ENCODE measurements at regions not wholly inside any gene's neighbourhood (a gene's known extent, or its start where the extent isn't known, plus 50 kb on each side); places are given as distances from the start of the nearest gene placed in this dataset.

- TF ChIP-seq, protein P1, sequence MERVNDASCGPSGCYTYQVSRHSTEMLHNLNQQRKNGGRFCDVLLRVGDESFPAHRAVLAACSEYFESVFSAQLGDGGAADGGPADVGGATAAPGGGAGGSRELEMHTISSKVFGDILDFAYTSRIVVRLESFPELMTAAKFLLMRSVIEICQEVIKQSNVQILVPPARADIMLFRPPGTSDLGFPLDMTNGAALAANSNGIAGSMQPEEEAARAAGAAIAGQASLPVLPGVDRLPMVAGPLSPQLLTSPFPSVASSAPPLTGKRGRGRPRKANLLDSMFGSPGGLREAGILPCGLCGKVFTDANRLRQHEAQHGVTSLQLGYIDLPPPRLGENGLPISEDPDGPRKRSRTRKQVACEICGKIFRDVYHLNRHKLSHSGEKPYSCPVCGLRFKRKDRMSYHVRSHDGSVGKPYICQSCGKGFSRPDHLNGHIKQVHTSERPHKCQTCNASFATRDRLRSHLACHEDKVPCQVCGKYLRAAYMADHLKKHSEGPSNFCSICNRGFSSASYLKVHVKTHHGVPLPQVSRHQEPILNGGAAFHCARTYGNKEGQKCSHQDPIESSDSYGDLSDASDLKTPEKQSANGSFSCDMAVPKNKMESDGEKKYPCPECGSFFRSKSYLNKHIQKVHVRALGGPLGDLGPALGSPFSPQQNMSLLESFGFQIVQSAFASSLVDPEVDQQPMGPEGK (CRISPR knock-in tag; IDR thresholded peaks at IDR 0.05; ENCODE audit: borderline replicate concordance): no peak
- TF ChIP-seq, protein P2, sequence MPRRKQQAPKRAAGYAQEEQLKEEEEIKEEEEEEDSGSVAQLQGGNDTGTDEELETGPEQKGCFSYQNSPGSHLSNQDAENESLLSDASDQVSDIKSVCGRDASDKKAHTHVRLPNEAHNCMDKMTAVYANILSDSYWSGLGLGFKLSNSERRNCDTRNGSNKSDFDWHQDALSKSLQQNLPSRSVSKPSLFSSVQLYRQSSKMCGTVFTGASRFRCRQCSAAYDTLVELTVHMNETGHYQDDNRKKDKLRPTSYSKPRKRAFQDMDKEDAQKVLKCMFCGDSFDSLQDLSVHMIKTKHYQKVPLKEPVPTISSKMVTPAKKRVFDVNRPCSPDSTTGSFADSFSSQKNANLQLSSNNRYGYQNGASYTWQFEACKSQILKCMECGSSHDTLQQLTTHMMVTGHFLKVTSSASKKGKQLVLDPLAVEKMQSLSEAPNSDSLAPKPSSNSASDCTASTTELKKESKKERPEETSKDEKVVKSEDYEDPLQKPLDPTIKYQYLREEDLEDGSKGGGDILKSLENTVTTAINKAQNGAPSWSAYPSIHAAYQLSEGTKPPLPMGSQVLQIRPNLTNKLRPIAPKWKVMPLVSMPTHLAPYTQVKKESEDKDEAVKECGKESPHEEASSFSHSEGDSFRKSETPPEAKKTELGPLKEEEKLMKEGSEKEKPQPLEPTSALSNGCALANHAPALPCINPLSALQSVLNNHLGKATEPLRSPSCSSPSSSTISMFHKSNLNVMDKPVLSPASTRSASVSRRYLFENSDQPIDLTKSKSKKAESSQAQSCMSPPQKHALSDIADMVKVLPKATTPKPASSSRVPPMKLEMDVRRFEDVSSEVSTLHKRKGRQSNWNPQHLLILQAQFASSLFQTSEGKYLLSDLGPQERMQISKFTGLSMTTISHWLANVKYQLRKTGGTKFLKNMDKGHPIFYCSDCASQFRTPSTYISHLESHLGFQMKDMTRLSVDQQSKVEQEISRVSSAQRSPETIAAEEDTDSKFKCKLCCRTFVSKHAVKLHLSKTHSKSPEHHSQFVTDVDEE (CRISPR knock-in tag; IDR thresholded peaks at IDR 0.05): no peak
- TF ChIP-seq, protein P3, sequence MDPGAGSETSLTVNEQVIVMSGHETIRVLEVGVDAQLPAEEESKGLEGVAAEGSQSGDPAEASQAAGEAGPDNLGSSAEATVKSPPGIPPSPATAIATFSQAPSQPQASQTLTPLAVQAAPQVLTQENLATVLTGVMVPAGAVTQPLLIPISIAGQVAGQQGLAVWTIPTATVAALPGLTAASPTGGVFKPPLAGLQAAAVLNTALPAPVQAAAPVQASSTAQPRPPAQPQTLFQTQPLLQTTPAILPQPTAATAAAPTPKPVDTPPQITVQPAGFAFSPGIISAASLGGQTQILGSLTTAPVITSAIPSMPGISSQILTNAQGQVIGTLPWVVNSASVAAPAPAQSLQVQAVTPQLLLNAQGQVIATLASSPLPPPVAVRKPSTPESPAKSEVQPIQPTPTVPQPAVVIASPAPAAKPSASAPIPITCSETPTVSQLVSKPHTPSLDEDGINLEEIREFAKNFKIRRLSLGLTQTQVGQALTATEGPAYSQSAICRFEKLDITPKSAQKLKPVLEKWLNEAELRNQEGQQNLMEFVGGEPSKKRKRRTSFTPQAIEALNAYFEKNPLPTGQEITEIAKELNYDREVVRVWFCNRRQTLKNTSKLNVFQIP (CRISPR knock-in tag; IDR thresholded peaks at IDR 0.05; ENCODE audit: borderline replicate concordance, low read depth): no peak
- TF ChIP-seq ISL1 (CRISPR knock-in tag; IDR thresholded peaks at IDR 0.05) (no peak), ZNF565 (CRISPR knock-in tag; conservative IDR thresholded peaks at IDR 0.05; ENCODE audit: low read depth) (no peak), ARNTL (CRISPR knock-in tag; IDR thresholded peaks at IDR 0.05; ENCODE audit: borderline replicate concordance, low read depth) (no peak), BACH2 (CRISPR knock-in tag; IDR thresholded peaks at IDR 0.05; ENCODE audit: borderline replicate concordance) (no peak), GLIS3 (CRISPR knock-in tag; IDR thresholded peaks at IDR 0.05) (no peak), TOX (CRISPR knock-in tag; IDR thresholded peaks at IDR 0.05; ENCODE audit: borderline replicate concordance) (no peak)
Measured at GRCh38 chr15:79154483-79155135, 64.0 kb upstream of the RASGRF1 start.
